Kidney epithelial cell (primary cell): ENCODE measurements at regions not wholly inside any gene's neighbourhood (a gene's known extent, or its start where the extent isn't known, plus 50 kb on each side); places are given as distances from the start of the nearest gene placed in this dataset.

ENCODE experiments used
- DNase-seq: peaks from one replicate; pipeline ENCODE4 v3.0.0-alpha.2; 2010; ENCODE audit warnings: low read depth
- H3K27me3 ChIP-seq: 2 replicates; pipeline ENCODE4 v1.6.0; 2011; ENCODE audit warnings: low read length; ENCODE audit not compliant: control insufficient read depth, insufficient read depth
- H3K36me3 ChIP-seq: 2 replicates; pipeline ENCODE4 v1.5.1; 2011; ENCODE audit warnings: low read length; ENCODE audit not compliant: control insufficient read depth, insufficient read depth
- H3K4me3 ChIP-seq: 2 replicates; pipeline ENCODE4 v1.5.1; 2011; ENCODE audit warnings: low read depth, mild to moderate bottlenecking, control low read depth, low read length
- TF ChIP-seq, protein P1 (sequence below): IDR thresholded peaks from 2 replicates; pipeline ENCODE4 v1.5.1; 2011; ENCODE audit warnings: mild to moderate bottlenecking, moderate library complexity, low read length, control low read depth, inconsistent platforms; ENCODE audit not compliant: insufficient read depth, poor library complexity, severe bottlenecking

GRCh38 chr6:90835596-90836212, 248.8 kb upstream of the MAP3K7 start:
- Histone ChIP-seq H3K27me3 (no peaks in the 10 kb centered on the region), H3K4me3 (no peak overlapping the region), H3K36me3 (no peaks in the 10 kb centered on the region)
- DNase-seq: no peak
- TF ChIP-seq, protein P1, sequence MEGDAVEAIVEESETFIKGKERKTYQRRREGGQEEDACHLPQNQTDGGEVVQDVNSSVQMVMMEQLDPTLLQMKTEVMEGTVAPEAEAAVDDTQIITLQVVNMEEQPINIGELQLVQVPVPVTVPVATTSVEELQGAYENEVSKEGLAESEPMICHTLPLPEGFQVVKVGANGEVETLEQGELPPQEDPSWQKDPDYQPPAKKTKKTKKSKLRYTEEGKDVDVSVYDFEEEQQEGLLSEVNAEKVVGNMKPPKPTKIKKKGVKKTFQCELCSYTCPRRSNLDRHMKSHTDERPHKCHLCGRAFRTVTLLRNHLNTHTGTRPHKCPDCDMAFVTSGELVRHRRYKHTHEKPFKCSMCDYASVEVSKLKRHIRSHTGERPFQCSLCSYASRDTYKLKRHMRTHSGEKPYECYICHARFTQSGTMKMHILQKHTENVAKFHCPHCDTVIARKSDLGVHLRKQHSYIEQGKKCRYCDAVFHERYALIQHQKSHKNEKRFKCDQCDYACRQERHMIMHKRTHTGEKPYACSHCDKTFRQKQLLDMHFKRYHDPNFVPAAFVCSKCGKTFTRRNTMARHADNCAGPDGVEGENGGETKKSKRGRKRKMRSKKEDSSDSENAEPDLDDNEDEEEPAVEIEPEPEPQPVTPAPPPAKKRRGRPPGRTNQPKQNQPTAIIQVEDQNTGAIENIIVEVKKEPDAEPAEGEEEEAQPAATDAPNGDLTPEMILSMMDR: no peak

DNA sequence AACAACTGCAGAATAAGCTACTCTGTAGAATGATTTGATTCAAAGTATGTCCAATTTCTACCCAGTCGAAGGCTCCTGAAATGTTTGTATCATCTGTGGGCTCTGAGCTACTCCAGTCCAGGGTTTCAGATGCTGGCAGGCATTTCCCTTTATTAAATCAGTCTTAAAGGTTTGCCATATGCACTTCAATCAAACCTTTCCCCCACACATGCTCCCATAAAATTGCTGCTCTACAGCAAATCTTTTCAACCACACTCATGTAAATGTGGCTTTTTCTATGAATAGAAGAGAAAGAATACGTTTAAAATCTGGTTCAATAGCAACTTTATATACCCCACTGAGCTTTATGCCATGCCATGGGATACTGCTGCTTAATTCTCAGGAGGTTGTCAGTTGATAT, 242.4 kb upstream of the MAP3K7 start:
- no peak overlapping the region for H3K4me3 ChIP-seq
- no peaks in the 10 kb centered on the region for H3K27me3 ChIP-seq
- no peaks in the 10 kb centered on the region for H3K36me3 ChIP-seq
- no peak for DNase-seq
- TF ChIP-seq, protein P1: no peak

DNA sequence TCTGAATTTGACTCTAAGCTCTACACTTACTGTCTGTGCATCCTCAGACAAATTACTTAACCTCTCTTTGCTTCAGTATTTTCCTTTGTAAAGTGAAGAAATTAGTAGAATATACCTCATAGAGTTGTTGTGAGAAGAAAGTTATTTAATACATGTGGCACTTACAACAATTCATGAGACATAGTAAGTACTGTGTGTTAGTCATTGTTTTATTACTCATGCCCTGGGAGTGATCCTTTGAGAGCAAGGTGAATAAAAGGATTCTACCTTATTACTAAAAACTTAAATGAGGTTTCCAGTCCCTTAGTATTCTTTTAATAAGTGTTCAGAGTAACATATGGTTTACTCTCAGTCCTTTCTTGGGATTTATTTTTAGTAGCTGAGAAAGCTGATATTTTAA, 233.6 kb upstream of the MAP3K7 start:
- no peak for DNase-seq
- Histone ChIP-seq H3K36me3 (no peaks in the 10 kb centered on the region), H3K4me3 (no peak overlapping the region), H3K27me3 (no peaks in the 10 kb centered on the region)
- TF ChIP-seq, protein P1: no peak

- H3K4me3 ChIP-seq: no peak overlapping the region
- no peaks in the 10 kb centered on the region for H3K27me3 ChIP-seq
- DNase-seq: no peak
- H3K36me3 ChIP-seq: no peaks in the 10 kb centered on the region
- TF ChIP-seq, protein P1: no peak
Measured at GRCh38 chr6:90819483-90819882, 232.6 kb upstream of the MAP3K7 start.

DNA sequence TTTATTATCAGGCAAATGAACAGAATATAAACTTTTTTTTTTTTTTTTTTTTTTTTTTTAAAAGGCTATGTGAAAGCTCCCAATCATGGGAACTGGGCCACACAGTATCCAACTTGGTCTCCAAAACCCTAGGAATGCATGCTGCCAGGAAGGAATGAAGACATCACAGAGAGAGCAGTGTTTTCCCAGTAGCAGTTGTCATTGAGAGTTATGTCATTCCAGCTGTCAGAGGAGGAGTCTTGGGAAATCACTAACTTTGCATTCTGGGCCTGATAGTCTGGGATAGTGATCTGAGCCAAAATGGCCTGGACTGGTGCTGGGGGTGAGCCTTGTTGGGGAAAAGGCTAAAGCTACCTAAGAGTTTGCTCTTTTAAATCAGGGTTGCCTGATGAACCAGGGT, 231.3 kb upstream of the MAP3K7 start:
- Histone ChIP-seq H3K4me3 (no peak overlapping the region), H3K36me3 (no peaks in the 10 kb centered on the region), H3K27me3 (no peaks in the 10 kb centered on the region)
- TF ChIP-seq, protein P1: no peak
- DNase-seq: no peak

DNA sequence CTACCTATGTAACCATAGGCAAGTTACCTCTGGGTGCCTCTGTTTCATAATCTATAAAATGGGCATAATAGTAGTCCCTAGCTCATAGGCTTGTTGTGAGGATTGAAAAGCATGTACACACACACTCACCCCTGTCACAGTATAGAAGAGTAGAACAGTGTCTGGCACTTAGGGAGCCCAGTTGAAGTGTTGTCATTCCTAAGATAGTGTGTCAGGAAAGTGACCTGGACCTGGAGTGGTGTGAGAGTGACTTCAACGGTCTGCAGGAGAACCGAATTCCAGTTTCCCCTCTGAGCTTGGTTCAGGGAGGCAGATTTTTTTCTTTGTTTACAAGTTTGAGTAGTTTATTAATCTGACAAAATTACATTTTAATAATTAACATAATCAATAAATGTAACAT, 229.9 kb upstream of the MAP3K7 start:
- no peak for DNase-seq
- no peaks in the 10 kb centered on the region for H3K27me3 ChIP-seq
- TF ChIP-seq, protein P1: no peak
- H3K4me3 ChIP-seq: no peak overlapping the region
- H3K36me3 ChIP-seq: no peaks in the 10 kb centered on the region
